ENCODE measurements at regions not wholly inside any gene's neighbourhood (a gene's known extent, or its start where the extent isn't known, plus 50 kb on each side); places are given as distances from the start of the nearest gene placed in this dataset.
A peak's percentile ranks its signal among the peaks of the same experiment; 100 is the strongest.

GRCh38 chr10:128295003-128295402 lies 168.8 kb upstream of the MKI67 start:
- Mint-ChIP-seq H3K36me3 (peaks cover 0 to 14% (median 11%) of the 10 kb centered on the region in 3 donors), H3K27ac (no peak overlapping the region), H3K9me3 (peaks cover 0 to 18% (median 2%) of the 10 kb centered on the region in 9 donors), H3K4me1 (no peaks in the 10 kb centered on the region), H3K27me3 (peaks cover 0 to 43% (median 2%) of the 10 kb centered on the region in 5 donors), H3K4me3 (no peak overlapping the region)
- POLR2A ChIA-PET, result no interaction called here
- DNase-seq (no peak), ATAC-seq (no peak)

DNA sequence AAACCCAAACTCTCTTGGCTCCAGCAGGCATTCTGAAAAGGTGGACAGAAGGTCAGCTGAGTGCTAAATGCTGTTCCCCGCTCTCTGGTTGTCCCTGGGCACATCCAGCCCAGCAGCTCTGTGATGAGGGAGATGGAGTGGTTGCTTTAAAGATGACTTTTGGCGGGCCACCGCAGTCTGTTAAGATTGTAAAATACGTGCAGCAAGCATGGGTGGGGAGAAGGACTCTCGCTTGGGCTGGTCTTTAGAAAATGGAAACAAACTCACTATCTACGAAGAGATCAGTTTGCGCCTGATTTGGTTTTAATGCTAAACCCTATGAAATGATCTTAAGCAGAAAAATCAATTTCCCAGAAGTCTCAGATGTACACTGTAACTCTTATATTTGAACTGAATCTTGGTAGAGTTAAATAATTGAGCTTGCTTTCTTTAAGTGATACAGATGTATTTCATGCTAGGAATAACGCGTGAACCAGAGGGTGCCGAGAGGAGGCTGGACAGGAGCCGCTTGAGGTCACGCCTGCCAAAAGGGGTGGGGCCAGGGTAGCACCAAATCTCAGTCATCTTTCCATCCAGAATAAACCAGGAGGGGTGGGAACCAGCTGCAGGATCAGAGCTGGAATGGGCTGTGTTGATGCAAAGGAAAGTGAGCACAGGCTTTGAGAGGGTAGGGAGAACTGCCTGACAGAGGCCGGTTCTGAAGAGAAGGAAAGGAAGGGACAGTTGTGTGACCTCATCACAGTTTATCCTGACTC lies 170.2 kb upstream of the MKI67 start:
- no peak overlapping the region for H3K4me3 Mint-ChIP-seq
- no peaks in the 10 kb centered on the region for H3K4me1 Mint-ChIP-seq
- no peak for DNase-seq
- no peaks in the 10 kb centered on the region for H3K36me3 Mint-ChIP-seq
- ATAC-seq, result no peak
- POLR2A ChIA-PET, result no interaction called here
- peak overlapping the region in 1 of 10 donors; percentile 30 for H3K27ac Mint-ChIP-seq
- peaks cover 0 to 20% (median 3%) of the 10 kb centered on the region in 9 donors for H3K9me3 Mint-ChIP-seq
- peaks cover 0 to 29% (median 2%) of the 10 kb centered on the region in 5 donors for H3K27me3 Mint-ChIP-seq

GRCh38 chr10:128297709-128298378 lies 171.6 kb upstream of the MKI67 start:
- Mint-ChIP-seq H3K27ac (no peak overlapping the region), H3K36me3 (no peaks in the 10 kb centered on the region), H3K9me3 (peaks cover 0 to 22% (median 6%) of the 10 kb centered on the region in 9 donors), H3K4me3 (no peak overlapping the region), H3K4me1 (no peaks in the 10 kb centered on the region), H3K27me3 (peaks cover 0 to 20% (median 4%) of the 10 kb centered on the region in 5 donors)
- no peak for ATAC-seq
- POLR2A ChIA-PET, result no interaction called here
- DNase-seq, result no peak

- no peak overlapping the region for H3K27ac Mint-ChIP-seq
Observed at GRCh38 chr10:128298587-128298986, 172.4 kb upstream of the MKI67 start.

DNA sequence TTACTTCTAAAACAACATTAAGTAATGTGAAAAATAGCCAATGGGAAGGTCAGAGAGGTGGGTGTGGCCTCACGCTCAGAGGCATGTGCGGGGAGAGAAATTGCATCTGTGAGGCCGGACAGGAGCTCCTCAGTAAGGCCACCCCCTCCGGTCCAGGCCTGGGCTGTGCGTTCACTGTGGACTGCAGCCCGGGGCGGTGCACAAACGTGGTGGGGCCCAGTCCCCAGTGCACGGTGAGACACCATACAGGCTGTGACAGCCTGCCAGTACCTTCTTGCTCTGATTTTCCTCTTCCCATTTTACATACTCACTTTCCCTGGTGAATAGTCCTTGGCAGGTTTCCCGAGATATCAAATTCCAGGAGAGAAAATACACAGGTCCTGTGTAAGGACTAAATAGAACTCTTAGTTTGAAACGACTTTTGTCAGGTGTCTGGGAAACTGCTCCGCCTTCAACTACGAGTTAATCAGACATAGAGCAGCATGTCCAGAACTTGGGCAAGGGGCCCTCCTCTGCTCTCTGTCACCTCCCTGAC lies 174.1 kb upstream of the MKI67 start:
- Mint-ChIP-seq H3K36me3 (no peaks in the 10 kb centered on the region), H3K9me3 (peaks cover 0 to 22% (median 6%) of the 10 kb centered on the region in 9 donors), H3K4me1 (no peaks in the 10 kb centered on the region), H3K4me3 (no peak overlapping the region), H3K27me3 (peaks cover 0 to 19% (median 4%) of the 10 kb centered on the region in 5 donors), H3K27ac (no peak overlapping the region)
- POLR2A ChIA-PET, result no interaction called here
- ATAC-seq (no peak), DNase-seq (no peak)

More at GRCh38 chr10:128298587-128298986, 172.4 kb upstream of the MKI67 start:
- ATAC-seq (no peak), DNase-seq (no peak)
- Mint-ChIP-seq H3K9me3 (peaks cover 0 to 22% (median 6%) of the 10 kb centered on the region in 9 donors), H3K4me1 (no peaks in the 10 kb centered on the region), H3K4me3 (no peak overlapping the region), H3K27me3 (peaks cover 0 to 20% (median 4%) of the 10 kb centered on the region in 5 donors), H3K36me3 (no peaks in the 10 kb centered on the region)
- POLR2A ChIA-PET, result no interaction called here

DNA sequence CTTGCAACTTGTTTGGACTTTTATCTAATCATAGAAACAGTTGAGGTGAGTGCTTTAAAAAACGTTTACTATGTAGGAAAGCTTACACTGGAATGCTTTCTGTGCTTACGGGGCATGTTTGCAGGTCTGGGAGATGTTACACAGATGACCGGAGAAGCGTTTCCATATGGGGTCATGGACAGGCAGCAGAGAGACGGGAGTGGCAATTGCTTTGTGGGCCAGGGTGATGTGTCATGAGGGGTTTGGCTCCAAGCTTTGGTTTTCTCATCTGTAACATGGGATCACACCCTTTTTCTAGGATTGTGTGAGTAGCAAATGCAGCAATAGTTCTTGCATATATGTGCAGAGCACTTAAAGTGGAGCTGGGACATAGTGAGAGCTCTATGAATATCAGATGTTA lies 174.8 kb upstream of the MKI67 start:
- H3K9me3 Mint-ChIP-seq, result peaks cover 0 to 22% (median 6%) of the 10 kb centered on the region in 9 donors
- H3K4me3 Mint-ChIP-seq, result no peak overlapping the region
- H3K27me3 Mint-ChIP-seq, result peaks cover 0 to 17% (median 2%) of the 10 kb centered on the region in 5 donors
- H3K4me1 Mint-ChIP-seq, result no peaks in the 10 kb centered on the region
- no peaks in the 10 kb centered on the region for H3K36me3 Mint-ChIP-seq
- DNase-seq (no peak), ATAC-seq (no peak)
- no peak overlapping the region for H3K27ac Mint-ChIP-seq
- POLR2A ChIA-PET, result no interaction called here

- Mint-ChIP-seq H3K9me3 (peaks cover 0 to 22% (median 6%) of the 10 kb centered on the region in 9 donors), H3K27ac (no peak overlapping the region)
- POLR2A ChIA-PET, result no interaction called here
Observed at GRCh38 chr10:128302808-128303207, 176.6 kb upstream of the MKI67 start.

GRCh38 chr10:128304271-128304670 lies 178.0 kb upstream of the MKI67 start:
- H3K27ac Mint-ChIP-seq, result no peak overlapping the region
- POLR2A ChIA-PET, result no interaction called here
- no peak overlapping the region for H3K4me3 Mint-ChIP-seq
- no peak for ATAC-seq
- peaks cover 0 to 22% (median 6%) of the 10 kb centered on the region in 9 donors for H3K9me3 Mint-ChIP-seq
- peaks cover 0 to 9% (median 0%) of the 10 kb centered on the region in 5 donors for H3K27me3 Mint-ChIP-seq
- no peaks in the 10 kb centered on the region for H3K4me1 Mint-ChIP-seq
- no peaks in the 10 kb centered on the region for H3K36me3 Mint-ChIP-seq
- no peak for DNase-seq

More at GRCh38 chr10:128302808-128303207, 176.6 kb upstream of the MKI67 start:
- peaks cover 0 to 9% (median 0%) of the 10 kb centered on the region in 5 donors for H3K27me3 Mint-ChIP-seq
- no peaks in the 10 kb centered on the region for H3K4me1 Mint-ChIP-seq
- no peaks in the 10 kb centered on the region for H3K36me3 Mint-ChIP-seq
- ATAC-seq, result no peak
- DNase-seq, result no peak
- no peak overlapping the region for H3K4me3 Mint-ChIP-seq

- no peaks in the 10 kb centered on the region for H3K4me1 Mint-ChIP-seq
- peaks cover 0 to 6% (median 0%) of the 10 kb centered on the region in 5 donors for H3K27me3 Mint-ChIP-seq
- no peaks in the 10 kb centered on the region for H3K36me3 Mint-ChIP-seq
- DNase-seq (no peak), ATAC-seq (no peak)
- H3K27ac Mint-ChIP-seq, result no peak overlapping the region
- peaks cover 0 to 14% (median 6%) of the 10 kb centered on the region in 9 donors for H3K9me3 Mint-ChIP-seq
- POLR2A ChIA-PET, result no interaction called here
- H3K4me3 Mint-ChIP-seq, result no peak overlapping the region
Observed at GRCh38 chr10:128305601-128306345, 179.6 kb upstream of the MKI67 start.

DNA sequence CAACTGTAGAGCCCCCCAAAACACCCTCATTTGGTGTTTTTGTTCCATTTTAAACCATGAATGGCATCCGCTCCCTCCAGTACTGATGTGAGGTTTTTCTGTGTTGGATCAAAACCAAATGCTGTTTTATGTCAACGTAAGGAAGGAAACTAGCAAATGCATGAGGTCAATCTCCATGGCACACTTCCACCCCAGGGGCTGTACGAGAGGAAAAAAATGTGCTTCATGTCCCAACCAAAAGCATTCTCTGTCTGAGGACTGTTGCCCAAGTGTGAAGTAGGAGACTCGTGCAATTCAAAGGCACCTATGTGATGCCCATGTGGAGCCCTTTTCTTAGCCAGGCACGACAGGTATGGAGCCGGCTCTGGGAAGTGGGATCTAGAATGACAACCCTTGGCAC lies 180.3 kb upstream of the MKI67 start:
- DNase-seq, result no peak
- Mint-ChIP-seq H3K4me1 (no peaks in the 10 kb centered on the region), H3K36me3 (no peaks in the 10 kb centered on the region), H3K27ac (no peak overlapping the region), H3K4me3 (no peak overlapping the region), H3K9me3 (peaks cover 0 to 10% (median 3%) of the 10 kb centered on the region in 9 donors), H3K27me3 (peaks cover 0 to 6% (median 0%) of the 10 kb centered on the region in 5 donors)
- POLR2A ChIA-PET, result no interaction called here
- no peak for ATAC-seq

DNA sequence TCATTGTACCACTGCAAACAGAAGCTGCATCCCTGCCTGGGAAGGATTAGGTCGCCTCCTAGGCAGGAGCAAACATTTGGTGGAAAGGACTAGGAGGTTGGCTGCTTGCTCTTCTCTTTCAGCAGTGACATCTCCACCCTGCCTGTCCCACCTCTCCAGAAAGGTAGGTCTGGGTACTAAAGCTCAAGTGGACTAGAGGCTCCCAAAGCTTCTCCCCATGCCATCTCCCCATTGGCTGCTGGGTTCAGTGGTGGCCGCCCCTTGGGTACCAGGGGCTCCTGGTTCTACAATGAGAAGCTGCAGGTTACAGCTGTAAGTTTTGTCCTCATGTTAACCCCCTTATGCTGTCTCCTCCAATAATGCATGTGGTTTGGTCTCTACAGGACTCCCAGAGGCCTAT lies 180.7 kb upstream of the MKI67 start:
- DNase-seq (no peak), ATAC-seq (no peak)
- POLR2A ChIA-PET, result no interaction called here
- H3K27ac Mint-ChIP-seq, result no peak overlapping the region
- peaks cover 0 to 6% (median 0%) of the 10 kb centered on the region in 5 donors for H3K27me3 Mint-ChIP-seq
- H3K4me3 Mint-ChIP-seq, result no peak overlapping the region
- H3K9me3 Mint-ChIP-seq, result peaks cover 0 to 6% (median 0%) of the 10 kb centered on the region in 9 donors
- H3K4me1 Mint-ChIP-seq, result no peaks in the 10 kb centered on the region
- no peaks in the 10 kb centered on the region for H3K36me3 Mint-ChIP-seq

DNA sequence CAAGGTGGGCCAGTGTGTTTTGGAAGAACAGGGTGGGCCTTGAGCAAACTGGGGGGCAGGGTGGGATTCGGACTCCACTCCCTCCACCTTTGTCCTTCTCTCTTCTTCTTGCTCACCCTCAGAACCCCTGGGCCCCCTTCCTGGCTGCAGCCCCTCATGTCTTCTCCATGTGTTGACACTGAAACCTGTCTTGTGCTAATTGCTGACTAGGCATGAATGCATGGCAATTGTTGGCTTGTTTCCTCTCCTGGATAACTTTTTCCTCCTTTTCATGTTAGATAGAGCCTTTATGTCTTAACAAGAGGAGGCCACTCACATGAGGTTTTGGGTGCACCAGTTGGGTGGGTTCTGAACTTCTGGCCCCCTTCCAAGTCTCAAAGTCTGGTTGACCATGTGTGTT lies 181.6 kb upstream of the MKI67 start:
- Mint-ChIP-seq H3K4me3 (no peak overlapping the region), H3K36me3 (no peaks in the 10 kb centered on the region), H3K27ac (no peak overlapping the region), H3K4me1 (no peaks in the 10 kb centered on the region), H3K9me3 (no peaks in the 10 kb centered on the region), H3K27me3 (peaks cover 0 to 6% (median 0%) of the 10 kb centered on the region in 5 donors)
- ATAC-seq (no peak), DNase-seq (no peak)
- POLR2A ChIA-PET, result no interaction called here
